CD4-positive, alpha-beta T cell treated with Interferon gamma for 1 hour (primary cell): ENCODE measurements at regions not wholly inside any gene's neighbourhood (a gene's known extent, or its start where the extent isn't known, plus 50 kb on each side); places are given as distances from the start of the nearest gene placed in this dataset.

Experiments used
- DNase-seq: peaks from one replicate; pipeline ENCODE4 v3.0.0-alpha.2; 2020

- DNase-seq = no peak
Measured at GRCh38 chr4:155548173-155548572, 118.5 kb upstream of the GUCY1A1 start.

DNA sequence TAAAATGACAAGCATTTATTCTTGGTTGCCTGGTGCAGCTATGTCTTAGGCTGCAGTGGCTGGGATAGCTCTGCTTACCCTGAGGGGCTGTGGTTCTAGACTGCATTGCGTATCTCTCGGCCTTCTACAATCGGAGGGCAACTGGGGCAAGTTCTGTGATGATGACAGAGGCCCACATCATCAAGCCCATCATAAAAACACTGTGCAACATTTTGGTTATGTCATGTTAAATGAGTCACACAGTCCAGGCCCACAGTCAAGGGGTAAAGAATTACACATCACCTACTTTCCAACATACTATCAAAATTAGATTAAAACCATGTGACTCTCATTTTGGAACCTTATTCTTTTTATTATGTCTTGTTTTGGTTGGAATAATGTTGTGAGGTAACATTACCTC, 120.2 kb upstream of the GUCY1A1 start:
- no peak for DNase-seq

DNA sequence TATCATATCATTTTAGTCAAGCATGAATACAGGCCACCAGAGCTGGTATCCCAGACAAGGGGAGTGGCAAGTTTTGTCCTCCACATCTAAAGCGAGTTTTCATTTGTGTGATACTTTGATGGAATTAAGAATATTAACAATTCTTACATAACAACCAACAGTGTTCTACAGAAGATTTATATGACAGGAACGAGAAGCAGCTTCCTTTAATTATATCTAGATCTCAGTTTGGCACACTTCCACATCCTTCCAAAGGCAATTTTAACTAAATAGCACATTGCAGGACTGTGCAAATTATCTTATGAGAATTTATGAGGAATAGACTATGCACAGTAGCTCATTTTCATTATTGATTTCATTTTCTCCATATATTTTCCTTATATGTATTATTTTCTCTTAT, 121.2 kb upstream of the GUCY1A1 start:
- DNase-seq = no peak

- no peak for DNase-seq
Measured at GRCh38 chr4:155544547-155544946, 122.1 kb upstream of the GUCY1A1 start.

DNA sequence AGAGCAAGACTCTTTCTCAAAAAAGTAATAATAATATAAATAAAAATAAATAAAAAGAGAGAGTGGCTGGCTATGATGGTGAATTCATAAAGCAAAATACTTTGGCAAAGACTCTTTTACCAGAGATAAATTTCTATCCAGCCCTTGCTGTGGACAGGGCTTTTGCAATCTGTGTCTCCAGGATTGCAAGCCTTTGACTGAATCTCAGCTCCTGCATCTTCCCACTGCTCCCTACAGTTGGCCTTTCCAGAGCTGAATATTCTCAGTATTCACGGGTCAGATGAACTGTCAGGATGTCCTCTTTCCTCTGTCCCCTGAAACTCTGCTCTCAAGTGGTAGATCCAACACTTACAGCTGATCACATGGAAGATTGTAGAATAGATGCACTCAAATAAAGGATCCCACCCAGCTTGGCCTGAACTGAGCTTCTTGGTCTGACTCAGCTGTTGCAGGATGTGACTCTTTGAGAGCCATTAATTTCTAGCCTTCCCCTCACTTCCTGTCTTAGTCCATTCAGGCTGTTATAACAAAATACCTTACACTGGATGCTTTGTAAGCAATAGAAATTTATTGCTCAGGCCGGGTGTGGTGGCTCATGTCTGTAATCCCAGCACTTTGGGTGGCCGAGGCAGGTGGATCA, 123.4 kb upstream of the GUCY1A1 start:
- DNase-seq = no peak

- DNase-seq = no peak
Measured at GRCh38 chr4:155542415-155542814, 124.2 kb upstream of the GUCY1A1 start.

DNA sequence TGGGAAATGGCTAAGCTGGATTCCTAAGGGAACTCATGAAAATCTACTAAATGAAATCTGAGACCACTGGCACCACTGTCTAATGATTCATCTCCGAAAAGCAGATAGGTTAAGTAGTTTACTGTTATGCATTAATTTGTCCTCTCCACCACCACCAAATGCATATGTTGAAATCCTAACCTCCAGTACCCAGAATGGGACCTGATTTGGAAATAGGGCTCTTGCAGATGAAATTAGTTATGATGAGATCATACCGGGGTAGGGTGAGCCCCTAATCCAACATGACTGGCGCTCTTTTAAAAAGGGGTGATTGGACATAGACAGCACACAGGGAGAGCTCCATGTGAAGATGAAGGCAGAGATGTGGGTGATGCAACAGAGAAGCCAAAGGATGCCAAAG, 124.9 kb upstream of the GUCY1A1 start:
- no peak for DNase-seq

DNA sequence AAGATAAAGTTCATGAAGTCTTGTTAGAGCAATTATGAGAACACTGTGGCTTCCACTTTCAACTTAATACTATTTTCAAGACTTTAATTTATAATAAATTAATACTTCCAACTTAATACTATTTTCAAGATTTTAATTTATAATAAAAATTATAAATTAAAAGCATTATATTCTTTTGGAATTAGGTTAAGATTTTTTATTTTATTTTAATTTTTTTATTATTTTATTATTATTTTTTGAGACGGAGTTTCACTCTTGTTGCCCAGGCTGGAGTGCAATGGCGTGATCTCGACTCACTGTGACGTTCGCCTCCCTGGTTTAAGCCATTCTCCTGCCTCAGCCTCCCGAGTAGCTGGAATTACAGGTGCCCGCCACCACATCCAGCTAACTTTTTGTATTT, 126.0 kb upstream of the GUCY1A1 start:
- DNase-seq = no peak

DNA sequence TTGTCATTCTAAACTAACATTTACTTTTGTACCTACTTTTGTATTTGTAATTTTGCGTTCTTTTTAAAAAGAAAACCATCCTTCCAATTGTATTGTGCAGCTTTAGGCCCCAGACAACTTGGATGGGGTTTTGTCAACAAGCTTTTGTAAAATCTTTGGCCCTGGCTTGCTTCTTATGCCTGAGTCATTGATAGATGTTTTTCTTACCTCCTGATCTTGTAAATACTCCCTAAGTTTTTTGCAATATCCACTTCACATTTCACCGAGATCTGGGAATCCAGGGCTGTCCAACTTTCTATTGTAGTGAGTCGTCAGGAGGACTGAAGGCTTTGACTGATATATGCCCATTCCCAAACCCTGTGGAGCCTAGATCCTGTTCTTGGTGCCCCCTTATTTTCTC, 126.9 kb upstream of the GUCY1A1 start:
- no peak for DNase-seq

GRCh38 chr4:155535802-155536454, 130.7 kb upstream of the GUCY1A1 start:
- DNase-seq = no peak

DNA sequence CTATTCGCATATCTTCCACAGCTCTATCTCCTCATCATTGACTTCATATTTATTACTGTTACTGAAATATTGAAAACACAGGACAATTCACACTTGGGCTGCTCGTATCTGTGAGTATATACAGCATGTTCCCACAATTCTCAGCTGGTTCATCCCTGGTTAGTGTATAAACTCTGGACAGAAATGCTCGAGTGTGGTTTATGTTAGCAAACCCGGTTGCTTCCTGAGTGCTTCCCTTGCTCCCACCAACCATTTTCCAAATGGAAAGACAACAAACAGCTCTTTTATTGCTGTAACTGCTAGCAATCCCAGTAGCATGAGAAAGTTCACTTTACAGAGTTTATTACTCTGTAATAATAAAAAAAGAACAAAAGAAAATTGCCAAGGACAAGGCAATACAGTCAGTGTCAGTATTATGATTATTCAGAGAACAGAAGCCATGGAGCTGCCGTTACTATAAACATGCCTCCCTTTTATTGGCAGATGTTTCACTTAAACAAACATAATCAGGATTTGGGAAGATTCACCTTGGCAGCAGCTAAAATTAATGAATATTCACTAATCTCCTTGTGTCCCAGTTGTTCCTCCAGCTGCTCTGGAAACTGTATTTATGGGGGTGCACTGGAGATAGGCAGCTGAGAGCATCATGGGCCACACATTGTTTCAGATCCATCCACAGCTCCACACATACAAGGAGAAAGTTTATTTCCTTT, 134.1 kb upstream of the GUCY1A1 start:
- no peak for DNase-seq

GRCh38 chr4:155530857-155531256, 135.8 kb upstream of the GUCY1A1 start:
- DNase-seq = no peak

- no peak for DNase-seq
Measured at GRCh38 chr4:155530290-155530689, 136.4 kb upstream of the GUCY1A1 start.

- no peak for DNase-seq
Measured at GRCh38 chr4:155529716-155530115, 136.9 kb upstream of the GUCY1A1 start.

GRCh38 chr4:155529272-155529671, 137.4 kb upstream of the GUCY1A1 start:
- DNase-seq = no peak

DNA sequence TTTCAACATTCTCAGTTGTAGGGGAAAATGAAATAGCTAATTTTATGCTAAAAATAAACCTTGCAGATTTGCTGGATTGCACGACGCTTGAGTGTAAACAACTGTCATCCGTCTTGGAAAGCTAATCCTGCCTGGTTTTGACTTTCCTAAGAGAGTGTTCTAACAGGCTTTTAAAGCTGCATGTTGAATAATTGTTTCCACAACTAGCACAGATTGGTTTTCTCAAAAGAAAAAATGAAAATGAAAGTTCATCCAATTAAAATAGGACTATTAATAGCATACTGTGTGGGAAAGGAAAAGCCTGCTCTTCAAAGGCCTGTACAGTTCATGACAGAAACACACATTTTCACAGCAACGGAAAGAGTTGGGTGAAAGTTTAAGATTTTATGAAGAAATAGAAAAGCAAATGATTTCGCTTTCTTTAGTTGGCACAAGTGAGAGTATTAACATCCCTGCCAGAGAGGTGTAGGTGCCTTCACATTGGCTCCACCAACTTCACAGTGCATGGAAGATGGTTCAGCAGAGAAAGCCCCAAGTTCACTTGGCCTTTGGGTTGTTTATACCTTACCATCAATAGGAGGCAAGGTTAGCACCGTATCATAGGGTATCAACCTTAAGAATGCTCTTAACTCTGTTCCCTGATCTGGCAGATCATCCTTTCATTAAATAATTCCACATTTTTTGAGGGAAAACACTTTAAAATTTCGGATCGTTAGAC, 140.0 kb upstream of the GUCY1A1 start:
- no peak for DNase-seq

DNA sequence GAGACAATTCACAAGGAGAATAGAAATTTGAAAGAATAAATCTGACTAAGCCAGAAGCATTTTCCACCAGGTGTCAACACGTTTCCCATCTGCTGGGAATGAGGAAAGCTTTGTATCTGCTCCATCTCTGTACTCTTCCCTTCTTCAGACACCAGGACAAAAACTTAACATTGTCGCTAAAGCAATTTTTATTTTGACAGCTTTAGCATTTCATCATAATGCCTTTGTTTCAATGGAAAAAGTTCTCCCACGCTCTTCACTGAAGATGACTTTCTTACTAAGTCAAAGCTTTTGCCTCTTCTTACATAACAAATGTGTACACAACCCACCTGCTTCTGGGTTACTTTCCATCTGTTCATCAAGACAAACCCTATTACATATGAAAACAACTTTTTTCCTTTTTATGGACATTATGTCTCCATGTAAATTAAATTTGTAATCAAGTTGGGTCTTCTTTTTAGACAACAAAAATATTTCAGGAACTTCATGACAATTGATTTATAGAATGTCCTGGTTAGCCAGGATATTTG, 141.7 kb upstream of the GUCY1A1 start:
- DNase-seq = no peak

GRCh38 chr4:155523358-155523757, 143.3 kb upstream of the GUCY1A1 start:
- no peak for DNase-seq

DNA sequence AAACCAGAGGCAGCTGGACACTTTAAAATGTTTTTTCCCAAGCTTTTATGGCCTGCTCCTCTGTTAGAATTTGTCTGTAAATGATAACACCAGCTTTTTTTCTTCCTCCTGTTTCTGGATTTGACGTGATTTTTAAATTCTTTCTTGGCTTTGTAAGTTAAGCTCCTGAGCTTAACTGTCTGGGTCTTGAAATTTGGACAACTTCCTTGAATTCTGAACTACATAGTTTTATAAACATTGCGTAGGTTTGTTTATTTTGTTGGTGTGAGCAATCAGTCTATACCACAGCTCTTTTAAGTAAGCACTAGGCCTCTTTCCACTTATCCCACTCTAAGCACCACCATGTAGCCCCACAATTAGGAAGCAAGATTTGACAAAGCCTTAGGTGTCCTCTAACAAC, 144.4 kb upstream of the GUCY1A1 start:
- DNase-seq = no peak

GRCh38 chr4:155521382-155521781, 144.6 kb upstream of the MAP9 start:
- no peak for DNase-seq

GRCh38 chr4:155515444-155516075, 138.8 kb upstream of the MAP9 start:
- DNase-seq = no peak

GRCh38 chr4:155514628-155515027, 137.9 kb upstream of the MAP9 start:
- DNase-seq = no peak

- no peak for DNase-seq
Measured at GRCh38 chr4:155512817-155513216, 136.1 kb upstream of the MAP9 start.
